ENCODE measurements at regions not wholly inside any gene's neighbourhood (a gene's known extent, or its start where the extent isn't known, plus 50 kb on each side); places are given as distances from the start of the nearest gene placed in this dataset.

- DNase-seq, result no peak
These were observed 260.1 kb upstream of the HABP2 start for GRCh38 chr10:113292743-113293142.

GRCh38 chr10:113293167-113293566, 259.7 kb upstream of the HABP2 start:
- no peak for DNase-seq

GRCh38 chr10:113294868-113295267, 258.0 kb upstream of the HABP2 start:
- DNase-seq, result no peak

- DNase-seq, result no peak
These were observed 255.6 kb upstream of the HABP2 start for GRCh38 chr10:113297226-113297625.

GRCh38 chr10:113298616-113299015, 254.2 kb upstream of the HABP2 start:
- no peak for DNase-seq

GRCh38 chr10:113300201-113300600, 252.7 kb upstream of the HABP2 start:
- DNase-seq, result no peak

- DNase-seq, result no peak
These were observed 252.2 kb upstream of the HABP2 start for GRCh38 chr10:113300617-113301016.

GRCh38 chr10:113301342-113301984, 251.4 kb upstream of the HABP2 start:
- DNase-seq, result no peak

- no peak for DNase-seq
These were observed 250.8 kb upstream of the HABP2 start for GRCh38 chr10:113302062-113302461.

GRCh38 chr10:113303544-113304146, 249.2 kb upstream of the HABP2 start:
- DNase-seq, result no peak

GRCh38 chr10:113304726-113305125, 248.1 kb upstream of the HABP2 start:
- no peak for DNase-seq

- no peak for DNase-seq
These were observed 247.0 kb upstream of the HABP2 start for GRCh38 chr10:113305871-113306270.

GRCh38 chr10:113309791-113310190, 243.1 kb upstream of the HABP2 start:
- DNase-seq, result no peak

- DNase-seq, result no peak
These were observed 242.5 kb upstream of the HABP2 start for GRCh38 chr10:113310347-113310746.

GRCh38 chr10:113313048-113313602, 239.7 kb upstream of the HABP2 start:
- no peak for DNase-seq

- DNase-seq, result no peak
These were observed 239.1 kb upstream of the HABP2 start for GRCh38 chr10:113313722-113314121.

GRCh38 chr10:113316506-113316905, 236.3 kb upstream of the HABP2 start:
- no peak for DNase-seq

GRCh38 chr10:113317489-113317888, 235.4 kb upstream of the HABP2 start:
- no peak for DNase-seq

GRCh38 chr10:113319479-113319878, 233.4 kb upstream of the HABP2 start:
- DNase-seq, result no peak

- DNase-seq, result no peak
These were observed 232.6 kb upstream of the HABP2 start for GRCh38 chr10:113320211-113320610.

GRCh38 chr10:113320987-113321386, 231.9 kb upstream of the HABP2 start:
- DNase-seq, result no peak

GRCh38 chr10:113322843-113323242, 230.0 kb upstream of the HABP2 start:
- no peak for DNase-seq

GRCh38 chr10:113323985-113324384, 228.9 kb upstream of the HABP2 start:
- no peak for DNase-seq

Measured in activated CD4-positive, alpha-beta T cell treated with anti-CD3 and anti-CD28 coated beads for 4 hours (primary cell).